ENCODE measurements at regions not wholly inside any gene's neighbourhood (a gene's known extent, or its start where the extent isn't known, plus 50 kb on each side); places are given as distances from the start of the nearest gene placed in this dataset.

GRCh38 chr18:60162388-60162787, 210.2 kb downstream of the MC4R start:
- Histone ChIP-seq H3K27ac (no peak overlapping the region), H3F3A (ENCODE audit: low read depth) (no peaks in the 10 kb centered on the region), H3K4me3 (no peak overlapping the region), H3K9ac (no peak overlapping the region), H3K36me3 (no peaks in the 10 kb centered on the region), H3K9me3 (ENCODE audit: low read depth) (no peaks in the 10 kb centered on the region), H4K20me1 (ENCODE audit: low read depth) (no peaks in the 10 kb centered on the region), H3K27me3 (no peaks in the 10 kb centered on the region), H3K4me1 (peaks cover 3% of the 10 kb centered on the region), H3K79me2 (ENCODE audit: low read depth) (no peaks in the 10 kb centered on the region), H2AFZ (replicated peaks) (no peak overlapping the region), H3K4me2 (no peak overlapping the region)
- no peak for DNase-seq (ENCODE audit: low spot score)
- Mint-ChIP-seq H3K27me3 (ENCODE audit: insufficient read depth, low read depth) (no peaks in the 10 kb centered on the region), H3K36me3 (no peaks in the 10 kb centered on the region), H3K9me3 (no peaks in the 10 kb centered on the region), H3K4me3 (no peak overlapping the region), H3K27ac (no peak overlapping the region), H3K4me1 (peaks cover 2% of the 10 kb centered on the region)
- TF ChIP-seq EZH2phosphoT487 (IDR thresholded peaks at IDR 0.05) (no peak), EZH2 (IDR thresholded peaks at IDR 0.05) (no peak), CTCF (IDR thresholded peaks at IDR 0.05) (no peak)

GRCh38 chr18:60157810-60158209, 214.8 kb downstream of the MC4R start:
- no peak overlapping the region for H3K27ac ChIP-seq
- no peak overlapping the region for H2AFZ ChIP-seq (replicated peaks)
- H3K79me2 ChIP-seq (ENCODE audit: low read depth) = no peaks in the 10 kb centered on the region
- H3K27me3 Mint-ChIP-seq (ENCODE audit: insufficient read depth, low read depth) = no peaks in the 10 kb centered on the region
- TF ChIP-seq EZH2 (IDR thresholded peaks at IDR 0.05) = no peak
- no peak for TF ChIP-seq EZH2phosphoT487 (IDR thresholded peaks at IDR 0.05)
- no peak for TF ChIP-seq CTCF (IDR thresholded peaks at IDR 0.05)
- no peak overlapping the region for H3K4me3 ChIP-seq
- no peaks in the 10 kb centered on the region for H3K36me3 ChIP-seq
- no peaks in the 10 kb centered on the region for H3K27me3 ChIP-seq
- peaks cover 2% of the 10 kb centered on the region for H3K4me1 Mint-ChIP-seq
- DNase-seq (ENCODE audit: low spot score) = no peak
- H3K9me3 ChIP-seq (ENCODE audit: low read depth) = no peaks in the 10 kb centered on the region
- H3K4me1 ChIP-seq = peaks cover 3% of the 10 kb centered on the region
- no peak overlapping the region for H3K9ac ChIP-seq
- H3K4me3 Mint-ChIP-seq = no peak overlapping the region
- no peaks in the 10 kb centered on the region for H4K20me1 ChIP-seq (ENCODE audit: low read depth)
- H3K4me2 ChIP-seq = no peak overlapping the region
- H3K36me3 Mint-ChIP-seq = no peaks in the 10 kb centered on the region
- H3K9me3 Mint-ChIP-seq = no peaks in the 10 kb centered on the region
- H3F3A ChIP-seq (ENCODE audit: low read depth) = no peaks in the 10 kb centered on the region
- H3K27ac Mint-ChIP-seq = no peak overlapping the region

DNA sequence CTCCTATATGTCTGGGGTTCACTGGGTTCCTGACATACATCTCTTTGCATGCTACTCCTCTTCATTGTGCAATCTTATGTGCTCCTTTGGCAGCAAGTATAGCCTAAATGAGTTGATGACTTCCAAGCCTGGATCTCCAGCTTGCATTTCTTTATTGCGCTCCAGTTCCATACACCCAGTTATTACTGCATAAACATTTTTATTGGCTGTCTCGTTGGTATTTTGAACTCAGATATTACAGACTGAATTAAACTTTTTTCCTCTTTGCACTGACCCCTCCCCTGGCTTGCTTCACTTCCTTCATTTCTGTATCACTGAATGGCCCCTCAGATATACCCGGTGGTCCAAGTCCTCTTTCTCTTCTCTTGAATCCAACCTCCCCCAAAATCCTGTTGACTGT, 219.2 kb downstream of the MC4R start:
- H4K20me1 ChIP-seq (ENCODE audit: low read depth) = no peaks in the 10 kb centered on the region
- no peak overlapping the region for H3K27ac Mint-ChIP-seq
- H3K4me1 ChIP-seq = no peaks in the 10 kb centered on the region
- H3K9me3 Mint-ChIP-seq = no peaks in the 10 kb centered on the region
- TF ChIP-seq EZH2phosphoT487 (IDR thresholded peaks at IDR 0.05) = no peak
- no peak for TF ChIP-seq EZH2 (IDR thresholded peaks at IDR 0.05)
- TF ChIP-seq CTCF (IDR thresholded peaks at IDR 0.05) = no peak
- H3K4me1 Mint-ChIP-seq = peaks cover 4% of the 10 kb centered on the region
- no peak overlapping the region for H3K4me2 ChIP-seq
- no peaks in the 10 kb centered on the region for H3F3A ChIP-seq (ENCODE audit: low read depth)
- no peaks in the 10 kb centered on the region for H3K27me3 ChIP-seq
- no peaks in the 10 kb centered on the region for H3K36me3 Mint-ChIP-seq
- H3K27me3 Mint-ChIP-seq (ENCODE audit: insufficient read depth, low read depth) = no peaks in the 10 kb centered on the region
- H3K36me3 ChIP-seq = no peaks in the 10 kb centered on the region
- H2AFZ ChIP-seq (replicated peaks) = no peak overlapping the region
- H3K4me3 ChIP-seq = no peak overlapping the region
- H3K79me2 ChIP-seq (ENCODE audit: low read depth) = no peaks in the 10 kb centered on the region
- H3K9ac ChIP-seq = no peak overlapping the region
- no peak overlapping the region for H3K27ac ChIP-seq
- no peak for DNase-seq (ENCODE audit: low spot score)
- H3K4me3 Mint-ChIP-seq = no peak overlapping the region
- H3K9me3 ChIP-seq (ENCODE audit: low read depth) = no peaks in the 10 kb centered on the region

DNA sequence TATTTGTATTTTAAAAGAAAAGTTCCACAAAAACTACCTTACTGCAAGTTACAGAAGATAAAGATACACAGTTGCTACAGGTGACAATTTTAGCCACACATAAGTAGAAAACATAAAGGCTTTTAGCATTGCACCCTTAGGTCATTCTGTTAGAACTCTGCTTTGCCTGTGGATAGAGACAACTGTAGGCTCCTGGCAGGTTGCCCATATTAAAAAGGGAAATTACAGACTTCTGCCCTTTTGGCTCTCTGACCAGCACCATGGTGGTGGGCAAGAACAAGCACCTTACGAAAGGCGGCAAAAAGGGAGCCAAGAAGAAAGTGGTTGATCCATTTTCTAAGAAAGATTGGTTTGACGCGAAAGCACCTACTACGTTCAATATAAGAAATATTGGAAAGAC, 223.3 kb downstream of the MC4R start:
- Histone ChIP-seq H3K36me3 (no peaks in the 10 kb centered on the region), H3K9me3 (ENCODE audit: low read depth) (no peaks in the 10 kb centered on the region), H3K4me1 (no peaks in the 10 kb centered on the region), H3K79me2 (ENCODE audit: low read depth) (no peaks in the 10 kb centered on the region), H4K20me1 (ENCODE audit: low read depth) (no peaks in the 10 kb centered on the region), H3K4me2 (no peak overlapping the region), H3F3A (ENCODE audit: low read depth) (no peaks in the 10 kb centered on the region), H3K9ac (no peak overlapping the region), H3K4me3 (no peak overlapping the region), H3K27ac (no peak overlapping the region), H3K27me3 (no peaks in the 10 kb centered on the region), H2AFZ (replicated peaks) (no peak overlapping the region)
- Mint-ChIP-seq H3K9me3 (no peaks in the 10 kb centered on the region), H3K36me3 (no peaks in the 10 kb centered on the region), H3K27me3 (ENCODE audit: insufficient read depth, low read depth) (no peaks in the 10 kb centered on the region), H3K27ac (no peak overlapping the region), H3K4me3 (no peak overlapping the region), H3K4me1 (peaks cover 10% of the 10 kb centered on the region)
- no peak for DNase-seq (ENCODE audit: low spot score)
- TF ChIP-seq CTCF (IDR thresholded peaks at IDR 0.05) = no peak
- no peak for TF ChIP-seq EZH2 (IDR thresholded peaks at IDR 0.05)
- TF ChIP-seq EZH2phosphoT487 (IDR thresholded peaks at IDR 0.05) = no peak
